T-helper 2 cell (primary cell): ENCODE measurements at regions not wholly inside any gene's neighbourhood (a gene's known extent, or its start where the extent isn't known, plus 50 kb on each side); places are given as distances from the start of the nearest gene placed in this dataset.
A peak's percentile ranks its signal among the peaks of the same experiment; 100 is the strongest.
"Not testable (repeated sequence)": the region's sequence is repeated elsewhere in the genome, so short reads cannot be mapped to it uniquely, and the experiment has no call there.

Experiments used
- DNase-seq, 5 experiments: peaks; one replicate each; pipeline versions ENCODE4 v3.0.0 to v3.0.0-alpha.2; 2012 to 2022

GRCh38 chrX:95797344-95797743 is 887.3 kb upstream of the DIAPH2 start:
- no peak for DNase-seq

GRCh38 chrX:95823796-95824195 is 860.8 kb upstream of the DIAPH2 start:
- DNase-seq: no peak

GRCh38 chrX:95835223-95835622 is 849.4 kb upstream of the DIAPH2 start:
- DNase-seq: no peak

DNA sequence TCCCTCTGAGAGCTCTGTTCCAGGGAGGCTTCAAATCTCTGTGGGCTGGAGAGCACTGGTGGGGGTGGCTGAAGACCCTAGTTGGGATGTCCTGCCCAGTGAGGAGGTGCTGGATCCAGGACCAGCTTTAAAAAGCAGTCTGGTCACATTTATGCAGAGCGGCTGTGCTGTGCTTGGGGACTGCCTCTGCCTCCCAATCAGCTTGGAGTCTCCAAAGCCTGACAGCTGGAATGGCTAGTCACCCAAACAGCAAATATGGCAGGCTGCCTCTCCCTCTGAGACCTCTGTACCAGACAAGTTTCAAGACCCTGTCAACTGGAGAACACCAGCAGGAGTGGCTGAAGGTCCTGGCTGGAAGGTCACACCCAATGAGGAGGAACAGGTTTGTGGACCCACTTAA is 848.1 kb upstream of the DIAPH2 start:
- no peak for DNase-seq

DNA sequence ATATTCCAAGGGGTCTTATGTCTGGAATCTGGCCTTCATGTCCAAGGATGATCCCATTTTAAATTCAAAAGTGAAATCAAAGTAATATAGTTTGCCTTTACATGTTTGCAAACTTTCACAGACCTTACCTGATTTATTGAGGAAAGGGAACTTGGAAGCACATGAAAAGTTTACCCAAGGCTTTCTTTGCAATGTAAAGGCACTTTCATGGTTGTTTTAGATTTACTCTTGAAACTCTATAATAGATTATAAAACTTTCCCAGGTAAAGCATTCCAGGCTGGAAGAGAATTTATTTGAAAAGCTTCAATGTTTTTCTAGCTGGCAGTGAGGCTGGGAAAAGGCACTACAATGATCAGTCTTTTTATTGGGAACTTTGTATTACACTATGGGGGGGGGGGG is 842.8 kb upstream of the DIAPH2 start:
- DNase-seq: no peak

DNA sequence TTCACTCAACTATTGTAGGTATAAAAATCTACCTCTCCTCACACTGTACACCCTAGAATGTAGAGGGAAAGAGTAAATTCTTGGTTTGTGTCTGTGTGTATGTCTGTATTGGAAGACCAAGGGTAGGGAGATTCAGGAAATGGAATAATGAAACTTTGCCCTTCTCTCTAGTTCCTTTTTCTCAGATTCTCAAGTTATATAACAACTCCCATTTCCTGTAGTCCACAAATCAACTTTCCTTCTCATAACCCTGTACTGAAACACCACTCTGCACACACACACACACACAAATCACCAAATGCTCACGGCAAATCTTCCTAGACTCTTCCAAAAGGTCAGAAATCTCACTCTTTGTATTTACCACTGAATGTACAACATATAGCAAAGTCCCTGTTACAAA is 824.5 kb upstream of the DIAPH2 start:
- DNase-seq: no peak

- DNase-seq: no peak
These were observed 809.0 kb upstream of the DIAPH2 start for GRCh38 chrX:95875661-95876060.

GRCh38 chrX:95878874-95879273 is 805.8 kb upstream of the DIAPH2 start:
- no peak for DNase-seq

- DNase-seq: no peak
These were observed 800.5 kb upstream of the DIAPH2 start for GRCh38 chrX:95884186-95884585.

DNA sequence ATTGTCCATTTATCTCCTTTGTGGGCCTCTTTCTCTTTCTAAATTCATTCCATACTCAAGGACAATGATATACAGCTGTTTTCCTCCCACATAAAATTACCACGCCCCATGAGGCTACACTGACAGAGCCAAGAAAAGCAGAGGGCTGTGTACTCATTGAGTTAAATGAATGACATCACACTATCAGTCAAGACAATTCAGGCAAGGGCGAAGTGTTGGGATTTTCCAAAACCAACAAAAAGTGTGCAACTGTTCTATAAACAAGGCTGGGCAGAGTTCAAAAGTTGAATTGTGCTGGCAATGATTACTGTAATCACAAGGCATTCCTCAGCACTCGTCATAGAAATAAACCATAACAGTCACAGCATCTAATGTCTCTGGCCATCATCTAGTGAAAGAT is 799.6 kb upstream of the DIAPH2 start:
- no peak for DNase-seq

DNA sequence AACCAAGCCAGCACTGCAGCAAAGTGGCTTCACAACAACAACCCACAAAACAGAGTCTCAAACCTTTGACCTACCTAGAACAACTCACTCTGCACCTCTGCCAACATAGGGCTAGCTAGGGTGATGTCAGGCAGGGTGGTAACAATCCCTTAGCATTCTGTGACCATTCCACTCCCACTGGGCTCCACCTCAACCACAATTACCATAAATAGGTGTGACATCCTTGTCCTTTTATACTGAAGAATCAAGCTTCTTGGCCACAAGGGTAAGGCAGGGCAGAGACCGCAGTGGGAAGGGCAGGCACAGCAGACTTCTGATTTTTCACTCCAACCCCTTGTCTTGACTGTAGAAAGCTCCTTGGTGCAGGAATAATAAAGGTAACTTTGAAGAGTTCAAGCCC is 795.4 kb upstream of the DIAPH2 start:
- no peak for DNase-seq

GRCh38 chrX:95893636-95894035 is 791.0 kb upstream of the DIAPH2 start:
- DNase-seq: no peak

- DNase-seq: no peak
These were observed 781.2 kb upstream of the DIAPH2 start for GRCh38 chrX:95903490-95903889.

DNA sequence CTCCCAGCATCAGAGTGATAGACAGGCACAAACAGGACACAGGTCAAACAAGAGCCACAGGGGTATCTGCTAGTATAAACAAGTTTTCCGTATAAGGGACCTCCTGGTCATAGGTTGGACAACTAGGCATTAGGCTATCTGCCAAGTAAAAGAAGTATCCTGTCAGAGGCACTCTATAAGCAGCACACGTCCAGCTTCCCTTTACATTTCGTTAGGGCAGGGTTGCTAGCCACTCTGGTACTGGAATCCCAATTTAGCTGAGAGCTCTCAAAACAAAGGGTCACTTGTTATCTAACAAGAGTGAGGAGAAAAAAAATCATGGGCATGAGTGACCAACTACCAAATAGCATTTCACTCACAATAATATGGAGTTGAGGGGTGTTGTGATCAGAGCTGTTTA is 780.7 kb upstream of the DIAPH2 start:
- DNase-seq: no peak

DNA sequence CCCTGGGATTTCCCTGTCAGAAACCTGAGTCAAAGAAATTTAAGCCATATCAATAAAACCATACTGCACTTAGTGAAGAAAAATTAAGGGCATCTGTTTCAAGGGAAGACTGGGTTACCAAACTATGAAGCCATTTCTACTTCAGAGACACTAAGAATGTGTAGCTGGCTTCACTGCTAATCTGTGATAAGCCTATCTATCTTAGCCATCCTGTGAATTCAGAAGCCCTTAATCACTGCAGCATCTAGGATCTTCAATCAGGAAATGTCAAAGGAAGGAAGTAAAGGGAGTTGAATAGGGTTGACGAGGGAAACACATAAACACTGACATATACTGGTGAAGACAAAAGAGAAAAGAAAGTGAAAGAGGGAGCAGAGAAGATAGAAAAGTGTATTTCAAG is 777.6 kb upstream of the DIAPH2 start:
- no peak for DNase-seq

- no peak for DNase-seq
These were observed 773.6 kb upstream of the DIAPH2 start for GRCh38 chrX:95911062-95911461.

DNA sequence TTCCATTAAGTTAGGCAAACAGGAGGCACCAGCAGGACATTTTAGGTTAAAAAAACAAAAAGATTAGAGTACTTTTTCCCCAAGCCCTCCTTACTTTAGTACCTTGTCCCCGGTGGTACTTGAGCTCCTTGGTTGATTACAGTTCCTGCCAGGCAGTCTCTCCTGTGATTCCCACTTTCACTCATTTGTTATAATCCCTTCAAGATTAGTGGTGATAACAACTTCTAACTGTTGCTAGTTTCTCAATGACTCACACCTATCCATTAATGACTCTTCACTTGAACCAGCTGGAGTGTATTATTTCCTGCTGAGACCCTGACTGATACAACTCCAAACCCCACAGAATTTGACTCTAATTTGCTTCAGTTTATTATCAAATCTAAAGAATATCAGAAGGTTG is 765.0 kb upstream of the DIAPH2 start:
- DNase-seq: peak in 1 of 5 experiments; percentile 0

DNA sequence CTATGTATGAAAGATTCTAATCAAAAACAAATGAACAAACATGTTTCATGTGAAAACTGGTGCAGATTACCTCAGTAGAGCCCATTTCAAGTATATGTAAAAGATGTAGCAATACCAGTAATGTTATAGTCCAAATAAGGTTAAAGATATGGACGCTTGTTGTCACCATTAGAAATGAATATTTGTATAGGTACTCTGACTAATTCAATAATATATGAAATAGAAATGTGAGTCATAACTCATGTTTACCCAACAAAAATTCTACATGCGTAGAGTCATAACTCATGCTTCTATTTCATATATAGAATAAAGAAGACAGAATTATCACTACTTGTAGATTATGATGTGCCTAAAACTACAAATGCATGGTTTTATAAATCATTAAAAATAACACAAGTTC is 739.1 kb upstream of the DIAPH2 start:
- DNase-seq: no peak

- no peak for DNase-seq
These were observed 735.1 kb upstream of the DIAPH2 start for GRCh38 chrX:95949588-95949987.

DNA sequence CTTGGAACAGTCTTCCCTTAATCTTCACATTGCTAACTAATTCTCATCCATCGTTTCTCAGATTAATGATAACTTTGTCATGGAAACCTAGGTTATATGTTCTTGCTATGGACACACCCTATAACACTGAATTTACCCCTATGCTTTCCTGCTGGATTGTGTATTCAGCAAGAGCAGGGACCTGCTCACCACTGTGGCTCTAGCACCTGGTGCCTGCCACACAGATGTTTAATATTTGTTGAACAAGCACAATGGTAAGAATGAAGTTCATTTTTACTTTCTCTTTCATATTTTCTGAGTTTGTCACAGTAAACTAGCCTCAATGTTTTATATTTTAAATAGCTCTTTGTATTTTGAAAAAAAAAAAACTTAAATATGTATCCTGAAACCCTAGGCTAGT is 734.0 kb upstream of the DIAPH2 start:
- no peak for DNase-seq

- no peak for DNase-seq
These were observed 731.1 kb upstream of the DIAPH2 start for GRCh38 chrX:95953564-95953963.

GRCh38 chrX:95956745-95957144 is 727.9 kb upstream of the DIAPH2 start:
- DNase-seq: no peak

GRCh38 chrX:95973456-95974095 is 711.1 kb upstream of the DIAPH2 start:
- DNase-seq: not testable (repeated sequence)

GRCh38 chrX:95974096-95974470 is 710.6 kb upstream of the DIAPH2 start:
- DNase-seq: no peak

DNA sequence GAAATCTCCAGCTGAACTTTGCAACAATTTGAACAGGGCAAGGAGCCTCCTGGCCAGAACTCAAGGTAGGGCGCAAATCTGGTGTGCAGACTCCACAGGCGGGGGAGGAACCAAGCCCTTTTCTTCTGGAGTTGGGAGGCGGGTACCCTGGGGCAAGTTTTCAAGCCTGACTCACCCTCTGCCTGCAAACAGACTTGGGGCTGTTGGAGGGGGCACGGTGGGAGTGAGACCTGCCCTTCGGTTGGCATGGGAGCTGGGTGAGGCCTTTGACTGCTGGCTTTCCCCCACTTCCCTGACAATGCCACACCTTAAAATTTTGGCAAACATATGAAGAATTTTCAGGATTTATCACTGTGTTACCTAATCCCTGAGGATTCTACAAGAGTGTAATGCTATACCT is 709.8 kb upstream of the DIAPH2 start:
- no peak for DNase-seq

- DNase-seq: no peak
These were observed 689.1 kb upstream of the DIAPH2 start for GRCh38 chrX:95995583-95995982.
